H1 (cell line): ENCODE measurements at regions not wholly inside any gene's neighbourhood (a gene's known extent, or its start where the extent isn't known, plus 50 kb on each side); places are given as distances from the start of the nearest gene placed in this dataset.

Source experiments
- CTCF ChIA-PET: fragments of 300-600 bp; sonication (Branson Sonifier 250); formaldehyde crosslinking; loops from one replicate; lab custom pipeline; 2021; ENCODE audit not compliant: partially characterized antibody; lab: Charles Lee
- POLR2A ChIA-PET: fragments of 300-600 bp; sonication (Branson Sonifier 250); formaldehyde crosslinking; loops from one replicate; lab custom pipeline; 2021; ENCODE audit warnings: inconsistent platforms; ENCODE audit not compliant: partially characterized antibody; lab: Charles Lee
- DNase-seq, 2 experiments: peaks; one replicate each; pipeline versions ENCODE4 v3.0.0 to v3.0.0-alpha.2; 2010 to 2022; ENCODE audit warnings: low spot score in 2 of 2, low read depth in 1 of 2, mixed read lengths in 1 of 2
- FAIRE-seq: peaks from 2 replicates; lab custom pipeline; 2011; peaks lifted over from hg19 to GRCh38; lab: Jason Lieb, UNC
- H2AFZ ChIP-seq: 2 replicates; pipeline ENCODE4 v1.8.1; 2012; ENCODE audit warnings: low read length, inconsistent platforms
- H2AK5ac ChIP-seq: 2 replicates; pipeline ENCODE4 v1.6.1; 2013; ENCODE audit warnings: low read depth, low read length
- H2BK120ac ChIP-seq: replicated peaks from 2 replicates; pipeline ENCODE3; 2013; ENCODE audit warnings: low read depth, low read length, inconsistent platforms
- H2BK12ac ChIP-seq: 2 replicates; pipeline ENCODE4 v1.6.1; 2013; ENCODE audit warnings: low read depth, low read length
- H2BK15ac ChIP-seq: 2 replicates; pipeline ENCODE4 v1.6.1; 2013; ENCODE audit warnings: low read length
- H2BK20ac ChIP-seq: 2 replicates; pipeline ENCODE4 v1.6.1; 2013; ENCODE audit warnings: low read length
- H2BK5ac ChIP-seq: 2 replicates; pipeline ENCODE4 v1.6.1; 2013; ENCODE audit warnings: low read depth, low read length
- H3K14ac ChIP-seq: 2 replicates; pipeline ENCODE4 v1.6.1; 2013; ENCODE audit warnings: inconsistent platforms; ENCODE audit not compliant: insufficient read length
- H3K18ac ChIP-seq: 2 replicates; pipeline ENCODE4 v1.6.1; 2013; ENCODE audit warnings: low read length; ENCODE audit errors: extremely low read depth
- H3K23ac ChIP-seq: 2 replicates; pipeline ENCODE4 v1.6.1; 2013; ENCODE audit warnings: inconsistent platforms; ENCODE audit not compliant: insufficient read length
- H3K23me2 ChIP-seq: 2 replicates; pipeline ENCODE4 v1.6.1; 2013; ENCODE audit warnings: low read depth, low read length
- H3K27ac ChIP-seq: 2 replicates; pipeline ENCODE4 v1.6.1; 2011; ENCODE audit warnings: low read depth, low read length, inconsistent platforms
- H3K27me3 ChIP-seq, 4 experiments: replicated peaks in 1 of 4; 1 replicate in 1 of 4; 2 replicates in 3 of 4; pipeline versions ENCODE4 v1.6.1 to v1.8.1; 2011 to 2013; ENCODE audit warnings: low read length in 3 of 4, mild to moderate bottlenecking in 3 of 4, inconsistent platforms in 2 of 4, mixed read lengths in 2 of 4, moderate library complexity in 1 of 4; ENCODE audit not compliant: control insufficient read depth in 3 of 4, insufficient read depth in 3 of 4; ENCODE audit errors: extremely low read depth in 1 of 4
- H3K36me3 ChIP-seq, 4 experiments: 2 replicates each; pipeline versions ENCODE4 v1.6.1 to v1.8.1; 2011 to 2013; ENCODE audit warnings: mild to moderate bottlenecking in 4 of 4, low read length in 3 of 4, moderate library complexity in 2 of 4, control low read depth in 1 of 4, inconsistent platforms in 1 of 4; ENCODE audit not compliant: insufficient read depth in 4 of 4, control insufficient read depth in 2 of 4
- H3K4ac ChIP-seq: replicated peaks from 2 replicates; pipeline ENCODE3; 2013; ENCODE audit warnings: low read length, low read depth, mixed read lengths, inconsistent platforms; ENCODE audit not compliant: insufficient read length
- H3K4me1 ChIP-seq, 4 experiments: replicated peaks in 1 of 4; 1 replicate in 1 of 4; 2 replicates in 3 of 4; pipeline versions ENCODE4 v1.6.1 to v1.8.1; 2011 to 2013; ENCODE audit warnings: low read length in 3 of 4, inconsistent platforms in 2 of 4, mixed read lengths in 1 of 4; ENCODE audit not compliant: insufficient read depth in 4 of 4, control insufficient read depth in 3 of 4
- H3K4me2 ChIP-seq, 2 experiments: 2 replicates each; pipeline versions ENCODE4 v1.6.1 to v1.8.1; 2011 to 2013; ENCODE audit warnings: low read depth in 2 of 2, low read length in 2 of 2, control low read depth in 1 of 2, inconsistent platforms in 1 of 2, mild to moderate bottlenecking in 1 of 2; ENCODE audit not compliant: insufficient read depth in 1 of 2
- H3K4me3 ChIP-seq, 4 experiments: fragments of 200-600, 300-600 bp in 1 of 4; sonication (generic), shearing (Covaris generic), sonication (Bioruptor Twin) in 1 of 4; 2 replicates each; pipeline versions ENCODE4 v1.5.1 to v1.8.1; 2011 to 2016; ENCODE audit warnings: low read length in 4 of 4, low read depth in 3 of 4, control low read depth in 2 of 4, inconsistent platforms in 2 of 4, mild to moderate bottlenecking in 2 of 4, mixed read lengths in 1 of 4, moderate library complexity in 1 of 4; ENCODE audit not compliant: insufficient read depth in 2 of 4; ENCODE audit errors: extremely low read depth in 1 of 4
- H3K56ac ChIP-seq: replicated peaks from 2 replicates; pipeline ENCODE3; 2013; ENCODE audit warnings: low read depth, mild to moderate bottlenecking, mixed read lengths, low read length, inconsistent platforms; ENCODE audit not compliant: insufficient read length
- H3K79me1 ChIP-seq: 2 replicates; pipeline ENCODE4 v1.6.1; 2013; ENCODE audit warnings: low read depth, low read length, control low read depth
- H3K79me2 ChIP-seq, 2 experiments: 2 replicates each; pipeline versions ENCODE4 v1.6.1 to v1.8.1; 2012 to 2013; ENCODE audit warnings: low read length in 2 of 2, mild to moderate bottlenecking in 2 of 2, inconsistent platforms in 1 of 2; ENCODE audit not compliant: insufficient read depth in 2 of 2, control insufficient read depth in 1 of 2
- H3K9ac ChIP-seq, 4 experiments: replicated peaks in 1 of 4; 1 replicate in 1 of 4; 2 replicates in 3 of 4; pipeline versions ENCODE4 v1.6.1 to v1.8.1; 2011 to 2013; ENCODE audit warnings: low read depth in 3 of 4, low read length in 3 of 4, control low read depth in 2 of 4, mild to moderate bottlenecking in 2 of 4, moderate library complexity in 2 of 4, inconsistent platforms in 1 of 4; ENCODE audit errors: extremely low read depth in 1 of 4
- H3K9me3 ChIP-seq, 2 experiments: 2 replicates each; pipeline versions ENCODE4 v1.6.1 to v1.8.1; 2012 to 2013; ENCODE audit warnings: mild to moderate bottlenecking in 2 of 2, moderate library complexity in 2 of 2, control low read depth in 1 of 2, inconsistent platforms in 1 of 2, low read depth in 1 of 2, low read length in 1 of 2, mixed read lengths in 1 of 2; ENCODE audit not compliant: insufficient read depth in 2 of 2
- H4K20me1 ChIP-seq, 2 experiments: replicated peaks in 1 of 2; 2 replicates each; pipeline versions ENCODE3 to v1.8.1; 2011 to 2013; ENCODE audit warnings: inconsistent platforms in 2 of 2, low read length in 2 of 2, mild to moderate bottlenecking in 1 of 2; ENCODE audit not compliant: insufficient read depth in 2 of 2, control insufficient read depth in 1 of 2
- H4K5ac ChIP-seq: 2 replicates; pipeline ENCODE4 v1.6.1; 2013; ENCODE audit warnings: low read length, low read depth, mixed read lengths, inconsistent platforms; ENCODE audit not compliant: insufficient read length
- H4K8ac ChIP-seq: 2 replicates; pipeline ENCODE4 v1.8.0; 2013; ENCODE audit warnings: mild to moderate bottlenecking, moderate library complexity, low read length, inconsistent platforms; ENCODE audit not compliant: insufficient read depth; ENCODE audit errors: extremely low read depth
- H4K91ac ChIP-seq: replicated peaks from 2 replicates; pipeline ENCODE3; 2013; ENCODE audit warnings: low read length, mixed read lengths, inconsistent platforms; ENCODE audit not compliant: insufficient read length
- CTCF ChIP-seq, 3 experiments: IDR thresholded peaks; 1 replicate in 2 of 3; 2 replicates in 1 of 3; pipeline versions ENCODE4 v1.5.1 to v1.6.1; 2011; ENCODE audit warnings: low read length in 3 of 3, mild to moderate bottlenecking in 3 of 3, inconsistent platforms in 2 of 3, low read depth in 1 of 3, moderate library complexity in 1 of 3; ENCODE audit not compliant: insufficient read depth in 1 of 3; ENCODE audit errors: control extremely low read depth in 1 of 3
- RAD21 ChIP-seq, 2 experiments: IDR thresholded peaks in 1 of 2; conservative IDR thresholded peaks in 1 of 2; 2 replicates each; pipeline ENCODE4 v1.6.1; 2011; ENCODE audit warnings: low read depth in 2 of 2, low read length in 2 of 2, improper control_type of control experiment in 1 of 2, inconsistent platforms in 1 of 2, mild to moderate bottlenecking in 1 of 2, moderate library complexity in 1 of 2
- SIRT6 ChIP-seq: IDR thresholded peaks from one replicate; pipeline ENCODE4 v1.7.1; 2012; ENCODE audit warnings: low read length, inconsistent platforms
- WGBS, 2 experiments: shearing (Covaris generic) in 1 of 2; methylation state at CpG; one replicate each; pipeline versions ENCODE4 v1.1.6 to v1.1.7; 2013 to 2015; ENCODE audit warnings: low lambda C conversion rate in 2 of 2, mixed read lengths in 2 of 2, inconsistent platforms in 1 of 2, low coverage in 1 of 2, missing lambda C conversion rate in 1 of 2; ENCODE audit not compliant: insufficient replicate concordance in 2 of 2, insufficient coverage in 1 of 2, insufficient read length in 1 of 2; ENCODE audit errors: extremely low coverage in 1 of 2, missing lambda C conversion rate in 1 of 2; 5-methylcytosine and 5-hydroxymethylcytosine counted together

DNA sequence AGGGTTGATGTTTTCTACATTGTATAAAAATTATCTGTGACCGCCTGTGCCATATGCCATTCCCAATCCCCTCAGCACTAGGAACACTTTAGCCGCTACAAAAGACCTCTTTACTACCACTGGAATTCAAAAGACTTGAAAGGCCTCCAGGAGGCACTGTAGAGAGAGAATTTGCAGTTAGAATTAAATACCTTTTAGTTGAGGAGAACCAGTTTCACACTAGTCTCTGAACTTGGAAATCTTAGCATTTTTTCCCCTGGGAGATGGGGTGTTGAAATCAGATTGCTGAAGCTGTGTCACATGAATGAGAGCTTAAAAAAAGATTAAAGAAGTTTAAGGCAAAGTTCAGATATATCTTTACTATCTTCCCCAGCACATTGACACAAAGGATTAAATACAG is 291.0 kb downstream of the ADGRL2 start:
- no peak overlapping the region for H3K56ac ChIP-seq
- H3K79me1 ChIP-seq = no peaks in the 10 kb centered on the region
- no peak overlapping the region for H2BK20ac ChIP-seq
- H2BK120ac ChIP-seq = no peak overlapping the region
- H2AK5ac ChIP-seq = no peak overlapping the region
- H3K9me3 ChIP-seq = no peaks in the 10 kb centered on the region
- POLR2A ChIA-PET = interaction anchor here (1.3 kb wide), 1 partner anchor 14 kb away, joined by 3 read pairs; no protein-coding TSS in a partner anchor
- H2AFZ ChIP-seq = no peak overlapping the region
- H2BK5ac ChIP-seq = no peak overlapping the region
- no peak overlapping the region for H2BK12ac ChIP-seq
- no peaks in the 10 kb centered on the region for H3K27me3 ChIP-seq
- H2BK15ac ChIP-seq = no peak overlapping the region
- no peaks in the 10 kb centered on the region for H3K23me2 ChIP-seq
- H3K36me3 ChIP-seq = no peaks in the 10 kb centered on the region
- no peak overlapping the region for H3K4me3 ChIP-seq
- no peak overlapping the region for H3K27ac ChIP-seq
- DNase-seq = no peak
- H4K5ac ChIP-seq = no peak overlapping the region
- no peak for TF ChIP-seq SIRT6
- TF ChIP-seq CTCF (IDR thresholded peaks at IDR 0.05; ENCODE audit: control extremely low read depth in 1 of 3, insufficient read depth in 1 of 3, low read depth in 1 of 3, low read length in 3 of 3) = peak in 1 of 3 experiments; percentile 25; a peak in 1 of 4 replicates
- TF ChIP-seq RAD21 (IDR thresholded peaks at IDR 0.05 in 1 of 2, conservative IDR thresholded peaks at IDR 0.05 in 1 of 2; ENCODE audit: low read depth in 2 of 2, low read length in 2 of 2) = peak; percentile 31 to 38
- TF ChIP-seq, all 59 proteins: peak for 2
- Histone ChIP-seq H4K20me1 (no peaks in the 10 kb centered on the region), H3K23ac (no peak overlapping the region), H3K4ac (no peak overlapping the region), H4K8ac (no peak overlapping the region), H4K91ac (no peak overlapping the region), H3K79me2 (no peaks in the 10 kb centered on the region), H3K4me1 (no peaks in the 10 kb centered on the region), H3K9ac (no peak overlapping the region), H3K4me2 (no peak overlapping the region), H3K14ac (no peak overlapping the region), H3K18ac (no peak overlapping the region)
- CTCF ChIA-PET = interaction anchor here (1.2 to 5.8 kb wide), 8 partner anchors 9 to 168 kb away, joined by 3 to 59 read pairs (median 5); no protein-coding TSS in a partner anchor
- 79% methylated on average over 2 of the region's 2 CpGs; no CpG with 5 or more reads in 1 of the 2 experiments for WGBS, 2 experiments
- no peak for FAIRE-seq
